CD14-positive monocyte (primary cell): ENCODE measurements at regions not wholly inside any gene's neighbourhood (a gene's known extent, or its start where the extent isn't known, plus 50 kb on each side); places are given as distances from the start of the nearest gene placed in this dataset.

ENCODE experiments used
- DNase-seq, 3 donors: peaks; one replicate each; pipeline ENCODE4 v3.0.0-alpha.2; 2011 to 2022
- H2AFZ ChIP-seq: 2 replicates; pipeline ENCODE4 v1.6.0; 2012; ENCODE audit warnings: mild to moderate bottlenecking, low read depth, low read length, inconsistent platforms; ENCODE audit not compliant: insufficient read depth, poor library complexity, severe bottlenecking
- H3K27ac ChIP-seq, 2 donors: 1 replicate in 1 of 2; 2 replicates in 1 of 2; pipeline ENCODE4 v1.5.1; 2012 to 2013; ENCODE audit warnings: low read length in 2 of 2, control low read depth in 1 of 2, inconsistent platforms in 1 of 2, low read depth in 1 of 2, mild to moderate bottlenecking in 1 of 2
- H3K27me3 ChIP-seq, 2 donors: one replicate each; pipeline versions ENCODE4 v1.6.0 to v1.6.1; 2011 to 2013; ENCODE audit warnings: low read length in 2 of 2; ENCODE audit not compliant: control insufficient read depth in 2 of 2, insufficient read depth in 2 of 2
- H3K36me3 ChIP-seq, 2 donors: replicated peaks in 1 of 2; 1 replicate in 1 of 2; 2 replicates in 1 of 2; pipeline versions ENCODE4 v1.5.1 to v1.6.1; 2012 to 2013; ENCODE audit warnings: low read length in 2 of 2, control low read depth in 1 of 2, inconsistent platforms in 1 of 2, mild to moderate bottlenecking in 1 of 2; ENCODE audit not compliant: insufficient read depth in 2 of 2, control insufficient read depth in 1 of 2
- H3K4me1 ChIP-seq, 2 donors: 1 replicate in 1 of 2; 2 replicates in 1 of 2; pipeline versions ENCODE4 v1.5.1 to v1.6.1; 2012 to 2013; ENCODE audit warnings: low read length in 2 of 2, control low read depth in 1 of 2, inconsistent platforms in 1 of 2, mild to moderate bottlenecking in 1 of 2, moderate library complexity in 1 of 2; ENCODE audit not compliant: insufficient read depth in 2 of 2, control insufficient read depth in 1 of 2
- H3K4me2 ChIP-seq: replicated peaks from 2 replicates; pipeline ENCODE3; 2012; ENCODE audit warnings: low read length, moderate library complexity, mild to moderate bottlenecking; ENCODE audit not compliant: poor library complexity, severe bottlenecking; ENCODE audit errors: extremely low read depth
- H3K4me3 ChIP-seq, 3 experiments: fragments of 200-600 bp in 1 of 3; sonication (generic) in 1 of 3; replicated peaks in 1 of 3; 1 replicate in 2 of 3; 2 replicates in 1 of 3; pipeline ENCODE4 v1.5.1; 2011 to 2013; ENCODE audit warnings: low read length in 3 of 3, mild to moderate bottlenecking in 3 of 3, control low read depth in 2 of 3, low read depth in 2 of 3, inconsistent platforms in 1 of 3, moderate library complexity in 1 of 3
- H3K79me2 ChIP-seq: 2 replicates; pipeline ENCODE4 v1.6.0; 2012; ENCODE audit warnings: mild to moderate bottlenecking, control low read depth, inconsistent platforms, low read length, moderate library complexity; ENCODE audit not compliant: insufficient read depth
- H3K9ac ChIP-seq: 2 replicates; pipeline ENCODE4 v1.6.0; 2017; ENCODE audit warnings: low read length, mild to moderate bottlenecking; ENCODE audit not compliant: insufficient read depth, poor library complexity, severe bottlenecking
- H3K9me3 ChIP-seq, 2 donors: replicated peaks in 1 of 2; 1 replicate in 1 of 2; 2 replicates in 1 of 2; pipeline versions ENCODE4 v1.5.1 to v1.6.1; 2012 to 2013; ENCODE audit warnings: low read length in 2 of 2, control low read depth in 1 of 2; ENCODE audit not compliant: control insufficient read depth in 1 of 2, insufficient read depth in 1 of 2
- H4K20me1 ChIP-seq: 2 replicates; pipeline ENCODE4 v1.6.0; 2012; ENCODE audit warnings: mild to moderate bottlenecking, low read length, control low read depth, moderate library complexity; ENCODE audit not compliant: insufficient read depth
- H3K27ac Mint-ChIP-seq, 7 donors: one replicate each; pipeline ENCODE4 v1.8.0; 2020; ENCODE audit warnings: mild to moderate bottlenecking in 7 of 7, mixed read lengths in 7 of 7, moderate library complexity in 6 of 7, inconsistent platforms in 2 of 7
- H3K27me3 Mint-ChIP-seq, 3 donors: one replicate each; pipeline ENCODE4 v1.8.0; 2021 to 2022; ENCODE audit warnings: low read depth in 3 of 3, mild to moderate bottlenecking in 3 of 3, mixed read lengths in 3 of 3, moderate library complexity in 3 of 3, inconsistent platforms in 1 of 3
- H3K36me3 Mint-ChIP-seq, 2 donors: one replicate each; pipeline ENCODE4 v1.8.0; 2020; ENCODE audit warnings: mixed read lengths in 2 of 2, inconsistent platforms in 1 of 2, mild to moderate bottlenecking in 1 of 2
- H3K4me1 Mint-ChIP-seq: one replicate; pipeline ENCODE4 v1.8.0; 2020; ENCODE audit warnings: mild to moderate bottlenecking, mixed read lengths
- H3K4me3 Mint-ChIP-seq, 2 donors: one replicate each; pipeline ENCODE4 v1.8.0; 2020; ENCODE audit warnings: mild to moderate bottlenecking in 2 of 2, mixed read lengths in 2 of 2, moderate library complexity in 1 of 2
- H3K9me3 Mint-ChIP-seq, 7 donors: one replicate each; pipeline ENCODE4 v1.8.0; 2020 to 2022; ENCODE audit warnings: mixed read lengths in 7 of 7, mild to moderate bottlenecking in 6 of 7, moderate library complexity in 6 of 7, inconsistent platforms in 2 of 7
- CTCF ChIP-seq: fragments of 200-600 bp; IDR thresholded peaks from one replicate; pipeline ENCODE4 v1.8.0; 2022; ENCODE audit warnings: antibody characterized with exemption, mild to moderate bottlenecking
- WGBS: methylation state at CpG from one replicate; pipeline ENCODE4 v1.1.5; 2013; ENCODE audit warnings: missing lambda C conversion rate; ENCODE audit not compliant: insufficient coverage; 5-methylcytosine and 5-hydroxymethylcytosine counted together
- intact Hi-C, 2 donors: fragments of 100-400 bp; cut with micrococcal nuclease; formaldehyde crosslinking; loops; one replicate each; pipeline versions ENCODE4 v1.15.0 to v1.15.1; 2023

DNA sequence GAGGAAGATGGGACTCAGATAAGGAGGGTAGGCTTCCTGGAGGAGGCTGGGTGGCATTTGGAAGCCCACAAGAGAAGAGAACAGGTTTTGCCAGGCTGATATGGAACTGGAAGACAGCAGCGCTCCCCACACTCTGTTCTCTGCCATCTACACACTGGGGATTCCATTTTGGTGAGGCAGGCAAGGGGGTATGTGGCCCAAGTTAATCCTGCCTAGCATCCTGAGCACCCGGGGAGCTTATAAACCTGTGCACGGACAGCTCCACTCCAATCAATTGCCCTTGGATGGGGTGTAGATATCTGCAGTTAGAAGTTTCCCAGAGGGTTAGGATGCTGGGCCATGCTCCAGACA, 158.8 kb downstream of the MACROH2A1 start:
- Mint-ChIP-seq H3K36me3 (no peaks in the 10 kb centered on the region), H3K9me3 (peaks cover 0 to 2% (median 0%) of the 10 kb centered on the region in 7 donors), H3K27ac (no peak overlapping the region), H3K4me1 (peaks cover 8% of the 10 kb centered on the region), H3K4me3 (no peak overlapping the region), H3K27me3 (peaks cover 0 to 6% (median 2%) of the 10 kb centered on the region in 3 donors)
- Histone ChIP-seq H3K4me3 (no peak overlapping the region), H3K79me2 (no peaks in the 10 kb centered on the region), H3K36me3 (no peaks in the 10 kb centered on the region), H3K27ac (no peak overlapping the region), H3K9me3 (no peaks in the 10 kb centered on the region), H4K20me1 (no peaks in the 10 kb centered on the region), H3K4me2 (no peak overlapping the region), H3K9ac (no peak overlapping the region), H2AFZ (no peak overlapping the region), H3K4me1 (peaks cover 7% of the 10 kb centered on the region in 2 donors), H3K27me3 (no peaks in the 10 kb centered on the region)
- no peak for DNase-seq
- WGBS = no CpG with 5 or more reads among the region's 3 CpGs
- intact Hi-C loops = no loop called here
- no peak for TF ChIP-seq CTCF

GRCh38 chr5:135239453-135240282, 159.4 kb downstream of the MACROH2A1 start:
- DNase-seq = peak in 1 of 3 donors; percentile 1
- Mint-ChIP-seq H3K27me3 (peaks cover 0 to 7% (median 0%) of the 10 kb centered on the region in 3 donors), H3K36me3 (no peaks in the 10 kb centered on the region), H3K4me1 (peaks cover 3% of the 10 kb centered on the region), H3K27ac (peak overlapping the region in 1 of 7 donors; percentile 54), H3K4me3 (no peak overlapping the region), H3K9me3 (peaks cover 0 to 2% (median 0%) of the 10 kb centered on the region in 7 donors)
- Histone ChIP-seq H4K20me1 (no peaks in the 10 kb centered on the region), H3K27me3 (no peaks in the 10 kb centered on the region), H3K4me1 (peaks cover under 1 to 2% of the 10 kb centered on the region in 2 donors), H3K4me2 (no peak overlapping the region), H3K36me3 (no peaks in the 10 kb centered on the region), H2AFZ (no peak overlapping the region), H3K79me2 (no peaks in the 10 kb centered on the region), H3K9ac (no peak overlapping the region), H3K9me3 (no peaks in the 10 kb centered on the region), H3K4me3 (no peak overlapping the region), H3K27ac (no peak overlapping the region)
- WGBS = 98% methylated on average over 7 of the region's 11 CpGs
- no peak for TF ChIP-seq CTCF
- intact Hi-C loops = no loop called here
